Muscle layer of colon (tissue), 2 donors: ENCODE measurements at regions not wholly inside any gene's neighbourhood (a gene's known extent, or its start where the extent isn't known, plus 50 kb on each side); places are given as distances from the start of the nearest gene placed in this dataset.

Experiments
- H3K27ac ChIP-seq: one replicate; pipeline ENCODE4 v1.7.0; 2013; ENCODE audit warnings: low read depth, mild to moderate bottlenecking, low read length, moderate library complexity
- H3K27me3 ChIP-seq, 2 donors: one replicate each; pipeline ENCODE4 v1.7.0; 2013; ENCODE audit warnings: low read length in 2 of 2, mild to moderate bottlenecking in 2 of 2; ENCODE audit not compliant: insufficient read depth in 2 of 2, control insufficient read depth in 1 of 2
- H3K36me3 ChIP-seq: one replicate; pipeline ENCODE4 v1.7.0; 2013; ENCODE audit warnings: mild to moderate bottlenecking, low read length; ENCODE audit not compliant: insufficient read depth
- H3K4me1 ChIP-seq: one replicate; pipeline ENCODE4 v1.7.0; 2013; ENCODE audit warnings: mild to moderate bottlenecking, low read length; ENCODE audit not compliant: insufficient read depth
- H3K4me3 ChIP-seq, 2 donors: one replicate each; pipeline ENCODE4 v1.7.0; 2013; ENCODE audit warnings: low read length in 2 of 2, low read depth in 1 of 2, mild to moderate bottlenecking in 1 of 2, moderate library complexity in 1 of 2
- H3K9ac ChIP-seq: one replicate; pipeline ENCODE4 v1.7.0; 2013; ENCODE audit warnings: low read length
- H3K9me3 ChIP-seq: one replicate; pipeline ENCODE4 v1.7.0; 2013; ENCODE audit warnings: mild to moderate bottlenecking, low read length
- donor health status: abdominal sarcoma.
- donor health status: Adenocarcinoma of cecum.

- Histone ChIP-seq H3K36me3 (no peaks in the 10 kb centered on the region), H3K9ac (no peak overlapping the region), H3K9me3 (no peaks in the 10 kb centered on the region), H3K4me3 (no peak overlapping the region), H3K4me1 (peaks cover 8% of the 10 kb centered on the region), H3K27me3 (no peaks in the 10 kb centered on the region), H3K27ac (no peak overlapping the region)
Measured at GRCh38 chr11:15710580-15711275, 596.0 kb downstream of the INSC start.

GRCh38 chr11:15711311-15711710, 596.6 kb downstream of the INSC start:
- peaks cover 8% of the 10 kb centered on the region for H3K4me1 ChIP-seq
- no peaks in the 10 kb centered on the region for H3K27me3 ChIP-seq
- no peak overlapping the region for H3K27ac ChIP-seq
- no peak overlapping the region for H3K9ac ChIP-seq
- no peaks in the 10 kb centered on the region for H3K36me3 ChIP-seq
- no peak overlapping the region for H3K4me3 ChIP-seq
- H3K9me3 ChIP-seq, result no peaks in the 10 kb centered on the region

GRCh38 chr11:15714641-15715399, 600.1 kb downstream of the INSC start:
- no peak overlapping the region for H3K4me3 ChIP-seq
- H3K36me3 ChIP-seq, result no peaks in the 10 kb centered on the region
- H3K4me1 ChIP-seq, result no peaks in the 10 kb centered on the region
- no peaks in the 10 kb centered on the region for H3K9me3 ChIP-seq
- no peak overlapping the region for H3K9ac ChIP-seq
- no peak overlapping the region for H3K27ac ChIP-seq
- H3K27me3 ChIP-seq, result no peaks in the 10 kb centered on the region

- no peak overlapping the region for H3K27ac ChIP-seq
- no peaks in the 10 kb centered on the region for H3K9me3 ChIP-seq
- no peaks in the 10 kb centered on the region for H3K27me3 ChIP-seq
- H3K36me3 ChIP-seq, result no peaks in the 10 kb centered on the region
- no peaks in the 10 kb centered on the region for H3K4me1 ChIP-seq
- no peak overlapping the region for H3K9ac ChIP-seq
- no peak overlapping the region for H3K4me3 ChIP-seq
Measured at GRCh38 chr11:15716550-15716949, 601.8 kb downstream of the INSC start.

GRCh38 chr11:15720460-15720859, 605.7 kb downstream of the INSC start:
- Histone ChIP-seq H3K27me3 (no peaks in the 10 kb centered on the region), H3K4me1 (no peaks in the 10 kb centered on the region), H3K36me3 (no peaks in the 10 kb centered on the region), H3K9me3 (no peaks in the 10 kb centered on the region), H3K27ac (no peak overlapping the region), H3K4me3 (no peak overlapping the region), H3K9ac (no peak overlapping the region)

GRCh38 chr11:15723966-15724365, 609.2 kb downstream of the INSC start:
- Histone ChIP-seq H3K27ac (no peak overlapping the region), H3K4me3 (no peak overlapping the region), H3K36me3 (no peaks in the 10 kb centered on the region), H3K9me3 (no peaks in the 10 kb centered on the region), H3K27me3 (no peaks in the 10 kb centered on the region), H3K9ac (no peak overlapping the region), H3K4me1 (no peaks in the 10 kb centered on the region)

- H3K4me3 ChIP-seq, result no peak overlapping the region
- H3K9ac ChIP-seq, result no peak overlapping the region
- H3K27ac ChIP-seq, result no peak overlapping the region
- no peaks in the 10 kb centered on the region for H3K36me3 ChIP-seq
- no peaks in the 10 kb centered on the region for H3K27me3 ChIP-seq
- H3K4me1 ChIP-seq, result no peaks in the 10 kb centered on the region
- no peaks in the 10 kb centered on the region for H3K9me3 ChIP-seq
Measured at GRCh38 chr11:15724601-15725000, 609.9 kb downstream of the INSC start.

- H3K4me3 ChIP-seq, result no peak overlapping the region
- H3K27ac ChIP-seq, result no peak overlapping the region
- H3K36me3 ChIP-seq, result no peaks in the 10 kb centered on the region
- H3K4me1 ChIP-seq, result no peaks in the 10 kb centered on the region
- H3K27me3 ChIP-seq, result no peaks in the 10 kb centered on the region
- no peaks in the 10 kb centered on the region for H3K9me3 ChIP-seq
- H3K9ac ChIP-seq, result no peak overlapping the region
Measured at GRCh38 chr11:15725246-15725645, 610.5 kb downstream of the INSC start.

GRCh38 chr11:15726221-15726746, 611.6 kb downstream of the INSC start:
- H3K9ac ChIP-seq, result no peak overlapping the region
- peaks cover 7% of the 10 kb centered on the region for H3K4me1 ChIP-seq
- no peak overlapping the region for H3K27ac ChIP-seq
- H3K27me3 ChIP-seq, result no peaks in the 10 kb centered on the region
- no peak overlapping the region for H3K4me3 ChIP-seq
- no peaks in the 10 kb centered on the region for H3K9me3 ChIP-seq
- H3K36me3 ChIP-seq, result no peaks in the 10 kb centered on the region

GRCh38 chr11:15726893-15727519, 612.3 kb downstream of the INSC start:
- Histone ChIP-seq H3K4me1 (peaks cover 7% of the 10 kb centered on the region), H3K9ac (no peak overlapping the region), H3K36me3 (no peaks in the 10 kb centered on the region), H3K27ac (no peak overlapping the region), H3K4me3 (no peak overlapping the region), H3K27me3 (no peaks in the 10 kb centered on the region), H3K9me3 (no peaks in the 10 kb centered on the region)

GRCh38 chr11:15727520-15727914, 612.8 kb downstream of the INSC start:
- H3K27ac ChIP-seq, result no peak overlapping the region
- no peak overlapping the region for H3K9ac ChIP-seq
- H3K4me1 ChIP-seq, result peaks cover 7% of the 10 kb centered on the region
- no peaks in the 10 kb centered on the region for H3K9me3 ChIP-seq
- no peak overlapping the region for H3K4me3 ChIP-seq
- no peaks in the 10 kb centered on the region for H3K36me3 ChIP-seq
- no peaks in the 10 kb centered on the region for H3K27me3 ChIP-seq
